ENCODE measurements at regions not wholly inside any gene's neighbourhood (a gene's known extent, or its start where the extent isn't known, plus 50 kb on each side); places are given as distances from the start of the nearest gene placed in this dataset.

DNA sequence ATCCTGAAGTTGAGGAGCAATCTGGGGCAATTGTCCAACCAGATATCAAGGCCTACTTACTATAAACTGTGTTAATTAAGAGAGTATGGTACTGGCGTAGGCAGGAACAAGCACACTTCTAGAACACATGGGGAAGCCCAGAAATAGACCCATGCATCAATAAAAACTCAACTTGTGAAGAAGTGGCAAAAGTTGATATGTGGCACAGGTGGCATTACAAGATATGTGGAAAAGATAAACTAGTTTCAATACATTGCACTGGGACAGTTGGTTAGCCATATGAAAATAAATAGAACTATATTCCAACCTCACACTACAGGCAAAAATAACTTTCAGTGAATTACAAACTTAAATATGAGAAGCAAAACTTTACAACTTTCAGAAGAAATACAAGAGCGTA, 828.7 kb upstream of the LRRN3 start:
- Histone ChIP-seq H3K4me1 (ENCODE audit: control insufficient read depth, low read length) (no peaks in the 10 kb centered on the region), H3K4me2 (ENCODE audit: low read length) (no peak overlapping the region), H3F3A (ENCODE audit: control insufficient read depth, insufficient read depth) (no peaks in the 10 kb centered on the region), H3K9me2 (replicated peaks; ENCODE audit: control insufficient read depth, low read length) (no peaks in the 10 kb centered on the region), H3K4me3 (ENCODE audit: low read length) (no peak overlapping the region), H3K79me2 (ENCODE audit: control insufficient read depth, low read length) (no peaks in the 10 kb centered on the region), H3K27me3 (ENCODE audit: control insufficient read depth, low read length) (no peaks in the 10 kb centered on the region), H3K27ac (ENCODE audit: low read depth, low read length) (no peak overlapping the region), H4K20me1 (ENCODE audit: control insufficient read depth, insufficient read depth, low read depth, low read length) (no peaks in the 10 kb centered on the region), H3K36me3 (ENCODE audit: control insufficient read depth, low read length) (no peaks in the 10 kb centered on the region), H3K9me3 (ENCODE audit: control insufficient read depth, insufficient read depth, low read length) (no peaks in the 10 kb centered on the region)
- TF ChIP-seq, protein P1, sequence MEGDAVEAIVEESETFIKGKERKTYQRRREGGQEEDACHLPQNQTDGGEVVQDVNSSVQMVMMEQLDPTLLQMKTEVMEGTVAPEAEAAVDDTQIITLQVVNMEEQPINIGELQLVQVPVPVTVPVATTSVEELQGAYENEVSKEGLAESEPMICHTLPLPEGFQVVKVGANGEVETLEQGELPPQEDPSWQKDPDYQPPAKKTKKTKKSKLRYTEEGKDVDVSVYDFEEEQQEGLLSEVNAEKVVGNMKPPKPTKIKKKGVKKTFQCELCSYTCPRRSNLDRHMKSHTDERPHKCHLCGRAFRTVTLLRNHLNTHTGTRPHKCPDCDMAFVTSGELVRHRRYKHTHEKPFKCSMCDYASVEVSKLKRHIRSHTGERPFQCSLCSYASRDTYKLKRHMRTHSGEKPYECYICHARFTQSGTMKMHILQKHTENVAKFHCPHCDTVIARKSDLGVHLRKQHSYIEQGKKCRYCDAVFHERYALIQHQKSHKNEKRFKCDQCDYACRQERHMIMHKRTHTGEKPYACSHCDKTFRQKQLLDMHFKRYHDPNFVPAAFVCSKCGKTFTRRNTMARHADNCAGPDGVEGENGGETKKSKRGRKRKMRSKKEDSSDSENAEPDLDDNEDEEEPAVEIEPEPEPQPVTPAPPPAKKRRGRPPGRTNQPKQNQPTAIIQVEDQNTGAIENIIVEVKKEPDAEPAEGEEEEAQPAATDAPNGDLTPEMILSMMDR (IDR thresholded peaks at IDR 0.05; ENCODE audit: low read depth, low read length, poor library complexity, severe bottlenecking), result no peak
- TF ChIP-seq EZH2phosphoT487 (IDR thresholded peaks at IDR 0.05; ENCODE audit: borderline replicate concordance, low read length), result no peak

DNA sequence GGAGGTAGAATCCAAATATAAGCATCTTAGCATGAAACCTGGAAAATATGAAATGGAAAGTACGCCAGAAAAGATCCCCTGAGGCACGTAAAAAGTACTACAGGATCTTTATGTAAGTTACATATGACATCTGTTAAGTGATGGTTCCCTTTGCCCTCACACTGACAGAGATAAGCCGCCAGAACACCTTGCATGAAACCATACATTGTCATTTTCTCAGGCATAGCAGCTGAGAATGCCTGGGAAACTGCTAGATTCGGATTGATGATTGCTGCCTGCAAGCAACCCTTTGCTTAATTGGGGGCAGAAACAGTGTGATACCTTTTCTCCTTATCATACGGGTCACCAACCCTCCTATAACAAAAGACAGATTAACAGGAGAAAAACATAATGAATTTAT, 826.6 kb upstream of the LRRN3 start:
- H3K4me1 ChIP-seq (ENCODE audit: control insufficient read depth, low read length), result no peaks in the 10 kb centered on the region
- H3F3A ChIP-seq (ENCODE audit: control insufficient read depth, insufficient read depth), result no peaks in the 10 kb centered on the region
- TF ChIP-seq EZH2phosphoT487 (IDR thresholded peaks at IDR 0.05; ENCODE audit: borderline replicate concordance, low read length), result no peak
- TF ChIP-seq, protein P1 (IDR thresholded peaks at IDR 0.05; ENCODE audit: low read depth, low read length, poor library complexity, severe bottlenecking), result no peak
- no peak overlapping the region for H3K27ac ChIP-seq (ENCODE audit: low read depth, low read length)
- H3K79me2 ChIP-seq (ENCODE audit: control insufficient read depth, low read length), result no peaks in the 10 kb centered on the region
- H4K20me1 ChIP-seq (ENCODE audit: control insufficient read depth, insufficient read depth, low read depth, low read length), result no peaks in the 10 kb centered on the region
- no peaks in the 10 kb centered on the region for H3K9me2 ChIP-seq (replicated peaks; ENCODE audit: control insufficient read depth, low read length)
- H3K36me3 ChIP-seq (ENCODE audit: control insufficient read depth, low read length), result no peaks in the 10 kb centered on the region
- H3K4me2 ChIP-seq (ENCODE audit: low read length), result no peak overlapping the region
- H3K9me3 ChIP-seq (ENCODE audit: control insufficient read depth, insufficient read depth, low read length), result no peaks in the 10 kb centered on the region
- H3K27me3 ChIP-seq (ENCODE audit: control insufficient read depth, low read length), result no peaks in the 10 kb centered on the region
- no peak overlapping the region for H3K4me3 ChIP-seq (ENCODE audit: low read length)

DNA sequence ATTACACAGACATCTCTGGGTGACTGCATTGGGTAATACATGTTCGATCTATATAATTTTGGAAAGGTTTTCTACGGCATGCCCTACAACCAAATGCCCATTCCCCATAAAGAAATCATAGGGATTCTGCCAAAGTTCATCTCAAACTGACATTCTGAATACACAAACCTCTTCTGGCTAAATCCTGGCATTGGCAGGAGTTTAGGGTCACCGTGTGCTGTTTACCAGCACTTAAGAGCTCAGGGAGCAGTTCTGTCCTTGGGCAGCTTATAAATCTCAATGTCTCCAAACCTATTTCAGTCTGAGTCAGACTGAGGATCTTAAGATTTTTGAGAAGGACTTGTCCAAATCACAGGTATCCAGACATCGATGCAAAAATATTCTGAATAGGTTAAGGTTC, 809.6 kb upstream of the LRRN3 start:
- H3K79me2 ChIP-seq (ENCODE audit: control insufficient read depth, low read length), result no peaks in the 10 kb centered on the region
- H3K4me1 ChIP-seq (ENCODE audit: control insufficient read depth, low read length), result no peaks in the 10 kb centered on the region
- no peaks in the 10 kb centered on the region for H3F3A ChIP-seq (ENCODE audit: control insufficient read depth, insufficient read depth)
- TF ChIP-seq, protein P1 (IDR thresholded peaks at IDR 0.05; ENCODE audit: low read depth, low read length, poor library complexity, severe bottlenecking), result no peak
- TF ChIP-seq EZH2phosphoT487 (IDR thresholded peaks at IDR 0.05; ENCODE audit: borderline replicate concordance, low read length), result no peak
- no peaks in the 10 kb centered on the region for H3K27me3 ChIP-seq (ENCODE audit: control insufficient read depth, low read length)
- H3K4me3 ChIP-seq (ENCODE audit: low read length), result no peak overlapping the region
- no peaks in the 10 kb centered on the region for H4K20me1 ChIP-seq (ENCODE audit: control insufficient read depth, insufficient read depth, low read depth, low read length)
- no peaks in the 10 kb centered on the region for H3K36me3 ChIP-seq (ENCODE audit: control insufficient read depth, low read length)
- no peak overlapping the region for H3K4me2 ChIP-seq (ENCODE audit: low read length)
- no peaks in the 10 kb centered on the region; the same call in 1 of the 2 replicates for H3K9me2 ChIP-seq (replicated peaks; ENCODE audit: control insufficient read depth, low read length)
- no peaks in the 10 kb centered on the region for H3K9me3 ChIP-seq (ENCODE audit: control insufficient read depth, insufficient read depth, low read length)
- H3K27ac ChIP-seq (ENCODE audit: low read depth, low read length), result no peak overlapping the region

- no peak for TF ChIP-seq EZH2phosphoT487 (IDR thresholded peaks at IDR 0.05; ENCODE audit: borderline replicate concordance, low read length)
- TF ChIP-seq, protein P1 (IDR thresholded peaks at IDR 0.05; ENCODE audit: low read depth, low read length, poor library complexity, severe bottlenecking), result no peak
- no peak overlapping the region for H3K4me3 ChIP-seq (ENCODE audit: low read length)
- no peaks in the 10 kb centered on the region for H3K9me3 ChIP-seq (ENCODE audit: control insufficient read depth, insufficient read depth, low read length)
- no peaks in the 10 kb centered on the region; the same call in 1 of the 2 replicates for H3K9me2 ChIP-seq (replicated peaks; ENCODE audit: control insufficient read depth, low read length)
- H3K27me3 ChIP-seq (ENCODE audit: control insufficient read depth, low read length), result no peaks in the 10 kb centered on the region
- no peaks in the 10 kb centered on the region for H3K79me2 ChIP-seq (ENCODE audit: control insufficient read depth, low read length)
- H3K36me3 ChIP-seq (ENCODE audit: control insufficient read depth, low read length), result no peaks in the 10 kb centered on the region
- H3K4me1 ChIP-seq (ENCODE audit: control insufficient read depth, low read length), result no peaks in the 10 kb centered on the region
- no peak overlapping the region for H3K4me2 ChIP-seq (ENCODE audit: low read length)
- no peaks in the 10 kb centered on the region for H3F3A ChIP-seq (ENCODE audit: control insufficient read depth, insufficient read depth)
- H3K27ac ChIP-seq (ENCODE audit: low read depth, low read length), result no peak overlapping the region
- H4K20me1 ChIP-seq (ENCODE audit: control insufficient read depth, insufficient read depth, low read depth, low read length), result no peaks in the 10 kb centered on the region
These were observed 807.9 kb upstream of the LRRN3 start for GRCh38 chr7:110283056-110283455.
